Lung (tissue), 11 donors: ENCODE measurements at regions not wholly inside any gene's neighbourhood (a gene's known extent, or its start where the extent isn't known, plus 50 kb on each side); places are given as distances from the start of the nearest gene placed in this dataset.

ENCODE experiments used
- ATAC-seq: fragments of 200-7000 bp; cut with Tn5 transposase; one replicate; pipeline ENCODE4 v1.9.1; 2020; ENCODE audit warnings: moderate number of reproducible peaks; ENCODE audit not compliant: insufficient read depth, low FRiP score
- DNase-seq, 3 donors: peaks; one replicate each; pipeline ENCODE4 v3.0.0-alpha.2; 2013 to 2017
- H3K27ac ChIP-seq, 2 donors: one replicate each; pipeline ENCODE4 v1.5.1; 2013; ENCODE audit warnings: mild to moderate bottlenecking in 2 of 2, moderate library complexity in 2 of 2, control low read depth in 1 of 2, inconsistent platforms in 1 of 2, low read depth in 1 of 2, low read length in 1 of 2
- H3K27me3 ChIP-seq, 3 donors: one replicate each; pipeline ENCODE4 v1.5.1; 2013; ENCODE audit warnings: low read length in 2 of 3; ENCODE audit not compliant: control insufficient read depth in 3 of 3, insufficient read depth in 3 of 3
- H3K36me3 ChIP-seq, 4 donors: one replicate each; pipeline ENCODE4 v1.5.1; 2013; ENCODE audit warnings: low read length in 4 of 4, mild to moderate bottlenecking in 1 of 4, moderate library complexity in 1 of 4; ENCODE audit not compliant: control insufficient read depth in 4 of 4, insufficient read depth in 4 of 4
- H3K4me1 ChIP-seq, 5 donors: one replicate each; pipeline ENCODE4 v1.5.1; 2013; ENCODE audit warnings: low read length in 5 of 5, mild to moderate bottlenecking in 2 of 5, moderate library complexity in 1 of 5; ENCODE audit not compliant: control insufficient read depth in 5 of 5, insufficient read depth in 5 of 5
- H3K4me3 ChIP-seq: one replicate; pipeline ENCODE4 v1.5.1; 2013; ENCODE audit warnings: mild to moderate bottlenecking, control low read depth, moderate library complexity
- H3K9ac ChIP-seq, 2 donors: one replicate each; pipeline ENCODE4 v1.5.1; 2013; ENCODE audit warnings: low read length in 2 of 2, control low read depth in 1 of 2; ENCODE audit not compliant: insufficient read depth in 1 of 2
- H3K9me3 ChIP-seq, 4 donors: one replicate each; pipeline ENCODE4 v1.5.1; 2013; ENCODE audit warnings: low read length in 3 of 4, mild to moderate bottlenecking in 1 of 4, moderate library complexity in 1 of 4; ENCODE audit not compliant: control insufficient read depth in 4 of 4, insufficient read depth in 3 of 4
- WGBS, 2 donors: extraction: QIAGEN DNeasy Blood & Tissue Kit; methylation state at CpG; one replicate each; pipeline ENCODE4 v1.1.7; 2013; 5-methylcytosine and 5-hydroxymethylcytosine counted together
- TF ChIP-seq, protein P1 (sequence below): IDR thresholded peaks from 2 replicates; pipeline ENCODE4 v1.5.1; 2012; ENCODE audit warnings: mild to moderate bottlenecking; ENCODE audit errors: control extremely low read depth, extremely low read depth
- donor health status: control.
- donor health status: control.
- donor health status: Bipolar disorder and iron deficiency.
- donor health status: healthy.
- donor health status: DM: yes; HTN: yes; CAD: no.

DNA sequence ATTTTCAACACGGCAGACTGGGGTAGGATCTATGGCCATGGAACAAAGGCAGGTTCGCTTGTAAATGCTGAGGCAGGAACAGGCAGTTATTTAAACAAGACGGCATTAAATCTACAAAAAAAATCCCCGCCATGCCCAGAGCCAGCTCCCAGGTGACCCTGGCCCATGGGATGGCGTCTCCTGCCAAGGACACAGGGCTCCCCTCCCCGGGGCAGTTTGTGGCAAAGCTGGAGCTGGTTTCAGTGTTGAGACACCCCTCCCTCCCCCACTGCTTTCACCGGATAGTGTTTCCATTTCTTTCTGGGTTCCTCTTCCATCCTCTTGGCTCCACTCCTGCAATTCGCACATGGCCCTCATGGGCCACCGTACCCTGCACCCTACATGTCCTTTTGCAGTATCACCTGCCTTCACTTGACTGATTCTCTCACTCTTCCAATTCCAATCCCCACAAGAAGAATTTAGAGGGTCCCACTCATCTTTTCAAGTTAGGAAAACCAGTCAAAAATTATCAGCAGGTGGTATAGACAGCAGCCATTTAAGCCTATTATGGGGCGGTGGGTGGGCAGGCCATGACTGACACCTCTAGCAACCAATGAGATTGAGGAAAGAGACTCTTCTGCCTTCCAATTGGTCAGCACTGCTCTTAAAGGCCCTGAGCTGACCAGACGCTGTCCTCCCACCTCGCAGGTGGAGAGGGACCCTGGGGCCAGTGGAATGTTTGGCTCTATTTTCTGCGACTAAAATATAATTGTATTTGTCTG lies 52.0 kb downstream of the OLIG1 start:
- H3K9me3 ChIP-seq: peaks cover 0 to 1% (median 0%) of the 10 kb centered on the region in 4 donors
- 80 to 84% methylated on average over 13 of the region's 13 CpGs for WGBS, 2 donors
- no peak overlapping the region for H3K27ac ChIP-seq

DNA sequence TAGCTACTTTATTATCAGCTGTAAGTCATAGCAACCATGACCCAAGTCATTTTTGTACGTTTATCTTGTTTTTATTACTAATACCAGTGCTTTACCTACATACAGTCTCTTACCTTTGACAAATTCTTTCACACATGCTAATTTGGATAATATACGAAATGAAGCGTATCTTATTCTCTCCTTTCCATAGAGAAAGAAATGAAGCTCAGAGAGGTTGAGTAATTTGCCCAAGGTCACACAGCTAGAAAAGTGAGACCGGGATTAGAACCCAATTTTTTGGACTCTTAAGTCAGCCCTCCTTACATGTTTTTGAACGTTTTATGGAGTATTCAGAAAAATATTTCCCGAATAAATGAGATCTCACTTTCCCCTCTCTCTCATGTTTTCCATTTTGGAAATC lies 52.6 kb downstream of the OLIG1 start:
- TF ChIP-seq, protein P1, sequence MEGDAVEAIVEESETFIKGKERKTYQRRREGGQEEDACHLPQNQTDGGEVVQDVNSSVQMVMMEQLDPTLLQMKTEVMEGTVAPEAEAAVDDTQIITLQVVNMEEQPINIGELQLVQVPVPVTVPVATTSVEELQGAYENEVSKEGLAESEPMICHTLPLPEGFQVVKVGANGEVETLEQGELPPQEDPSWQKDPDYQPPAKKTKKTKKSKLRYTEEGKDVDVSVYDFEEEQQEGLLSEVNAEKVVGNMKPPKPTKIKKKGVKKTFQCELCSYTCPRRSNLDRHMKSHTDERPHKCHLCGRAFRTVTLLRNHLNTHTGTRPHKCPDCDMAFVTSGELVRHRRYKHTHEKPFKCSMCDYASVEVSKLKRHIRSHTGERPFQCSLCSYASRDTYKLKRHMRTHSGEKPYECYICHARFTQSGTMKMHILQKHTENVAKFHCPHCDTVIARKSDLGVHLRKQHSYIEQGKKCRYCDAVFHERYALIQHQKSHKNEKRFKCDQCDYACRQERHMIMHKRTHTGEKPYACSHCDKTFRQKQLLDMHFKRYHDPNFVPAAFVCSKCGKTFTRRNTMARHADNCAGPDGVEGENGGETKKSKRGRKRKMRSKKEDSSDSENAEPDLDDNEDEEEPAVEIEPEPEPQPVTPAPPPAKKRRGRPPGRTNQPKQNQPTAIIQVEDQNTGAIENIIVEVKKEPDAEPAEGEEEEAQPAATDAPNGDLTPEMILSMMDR: no peak

More for the DNA sequence above, 52.0 kb downstream of the OLIG1 start:
- Histone ChIP-seq H3K4me3 (no peak overlapping the region), H3K4me1 (peaks cover 0 to 4% (median 0%) of the 10 kb centered on the region in 5 donors), H3K27me3 (peaks cover 3 to 36% (median 4%) of the 10 kb centered on the region in 3 donors), H3K36me3 (no peaks in the 10 kb centered on the region), H3K9ac (no peak overlapping the region)
- ATAC-seq (no peak), DNase-seq (no peak)
- TF ChIP-seq, protein P1: no peak

DNA sequence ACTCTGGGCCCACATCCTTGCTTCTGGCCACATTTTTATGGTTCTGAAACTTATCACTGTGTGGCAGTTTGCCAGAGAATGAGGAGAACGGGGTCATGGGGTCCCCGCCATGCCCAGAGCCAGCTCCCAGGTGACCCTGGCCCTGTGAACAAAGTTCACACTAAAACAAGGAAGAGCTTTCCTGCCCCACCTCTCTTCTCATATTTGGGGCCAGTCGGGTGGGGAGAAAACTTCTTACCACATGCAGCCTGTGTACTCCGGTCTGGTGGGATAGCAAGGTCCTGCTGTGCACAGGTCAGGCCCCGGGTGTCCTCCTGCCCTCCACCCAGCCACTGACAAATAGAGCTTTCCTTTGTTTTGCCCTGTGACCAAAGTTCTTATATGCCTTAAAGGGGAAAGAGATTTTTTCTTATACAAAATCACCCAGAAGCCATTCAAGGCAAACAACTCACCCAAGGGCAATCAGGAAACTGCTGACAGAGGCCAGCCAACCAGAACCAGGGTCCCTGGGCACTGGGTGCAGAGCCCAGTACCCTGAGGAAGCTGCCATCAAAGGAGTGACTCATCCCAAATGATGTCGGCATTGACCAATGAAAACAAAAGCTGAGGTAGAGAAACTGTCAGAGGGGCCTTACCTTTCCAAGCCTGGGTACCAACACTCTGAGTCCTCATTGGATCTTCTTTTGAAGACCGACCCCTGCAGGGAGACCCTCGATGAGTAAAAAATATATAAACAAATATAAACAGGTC lies 53.6 kb downstream of the OLIG1 start:
- Histone ChIP-seq H3K27ac (no peak overlapping the region), H3K9me3 (no peaks in the 10 kb centered on the region), H3K9ac (no peak overlapping the region), H3K27me3 (peaks cover 3 to 38% (median 6%) of the 10 kb centered on the region in 3 donors), H3K36me3 (no peaks in the 10 kb centered on the region), H3K4me1 (peaks cover 0 to 8% (median 0%) of the 10 kb centered on the region in 5 donors), H3K4me3 (no peak overlapping the region)
- no peak for ATAC-seq
- WGBS, 2 donors: 70 to 79% methylated on average over 8 of the region's 8 CpGs
- no peak for DNase-seq
- TF ChIP-seq, protein P1: no peak

More for the DNA sequence above, 52.6 kb downstream of the OLIG1 start:
- Histone ChIP-seq H3K27me3 (peaks cover 3 to 35% (median 4%) of the 10 kb centered on the region in 3 donors), H3K4me3 (no peak overlapping the region), H3K36me3 (no peaks in the 10 kb centered on the region), H3K4me1 (peaks cover 0 to 8% (median 0%) of the 10 kb centered on the region in 5 donors), H3K27ac (no peak overlapping the region), H3K9me3 (no peaks in the 10 kb centered on the region), H3K9ac (no peak overlapping the region)
- DNase-seq: no peak
- ATAC-seq: no peak
- WGBS, 2 donors: 95 to 96% methylated on average over 6 of the region's 6 CpGs
